NOMO-1 treated with dmso at 0.1 percent for 144 hours (cell line): ENCODE measurements at regions not wholly inside any gene's neighbourhood (a gene's known extent, or its start where the extent isn't known, plus 50 kb on each side); places are given as distances from the start of the nearest gene placed in this dataset.
"Not testable (repeated sequence)": the region's sequence is repeated elsewhere in the genome, so short reads cannot be mapped to it uniquely, and the experiment has no call there.

Experiments used
- DNase-seq: peaks from one replicate; lab custom pipeline; 2025; ENCODE audit not compliant: unreplicated experiment; lab: John Stamatoyannopoulos, UW

- peak; percentile 26 for DNase-seq
These were observed 324.2 kb downstream of the AEBP2 start for GRCh38 chr12:19763488-19763887.

GRCh38 chr12:19764408-19764807 lies 325.1 kb downstream of the AEBP2 start:
- DNase-seq: no peak

GRCh38 chr12:19771858-19772257 lies 332.6 kb downstream of the AEBP2 start:
- no peak for DNase-seq

GRCh38 chr12:19772776-19773175 lies 333.5 kb downstream of the AEBP2 start:
- DNase-seq: no peak

DNA sequence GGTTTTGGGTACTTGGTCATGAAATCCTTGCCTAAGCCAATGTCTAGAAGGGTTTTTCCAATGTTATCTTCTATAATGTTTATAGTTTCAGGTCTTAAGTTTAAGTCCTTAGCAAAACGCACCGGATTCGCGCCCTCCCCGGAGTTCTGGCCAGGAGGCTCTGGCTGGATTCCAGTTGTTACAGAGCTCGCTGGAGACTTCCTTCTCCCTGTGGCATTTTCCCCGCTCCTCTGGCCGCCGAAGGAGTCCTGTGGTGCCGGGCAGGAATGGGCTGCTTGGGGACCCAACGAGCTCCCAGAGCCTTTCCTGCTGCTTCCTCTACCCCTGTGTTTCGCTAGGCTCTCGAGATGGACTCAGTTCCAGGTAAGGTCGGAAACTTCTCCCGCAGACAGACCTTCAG lies 335.9 kb downstream of the AEBP2 start:
- DNase-seq: no peak

- DNase-seq: not testable (repeated sequence)
These were observed 336.7 kb downstream of the AEBP2 start for GRCh38 chr12:19775976-19776375.

DNA sequence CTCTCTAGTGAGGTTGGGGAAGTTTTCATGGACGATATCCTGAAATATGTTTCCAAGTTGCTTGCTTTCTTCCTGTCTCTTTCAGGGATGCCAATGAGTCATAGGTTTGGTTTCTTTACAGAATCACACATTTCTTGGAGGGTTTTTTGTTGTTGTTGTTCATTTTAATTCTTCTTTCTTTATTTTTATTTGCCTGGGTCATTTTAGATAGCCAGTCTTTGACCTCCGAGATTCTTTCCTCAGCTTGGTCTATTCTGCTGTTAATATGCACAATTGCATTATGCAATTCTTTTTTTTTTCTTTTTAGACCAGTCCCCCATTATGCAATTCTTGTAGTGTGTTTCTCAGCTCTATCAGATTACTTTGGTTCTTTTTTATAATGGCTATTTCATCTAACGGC lies 338.9 kb downstream of the AEBP2 start:
- no peak for DNase-seq

DNA sequence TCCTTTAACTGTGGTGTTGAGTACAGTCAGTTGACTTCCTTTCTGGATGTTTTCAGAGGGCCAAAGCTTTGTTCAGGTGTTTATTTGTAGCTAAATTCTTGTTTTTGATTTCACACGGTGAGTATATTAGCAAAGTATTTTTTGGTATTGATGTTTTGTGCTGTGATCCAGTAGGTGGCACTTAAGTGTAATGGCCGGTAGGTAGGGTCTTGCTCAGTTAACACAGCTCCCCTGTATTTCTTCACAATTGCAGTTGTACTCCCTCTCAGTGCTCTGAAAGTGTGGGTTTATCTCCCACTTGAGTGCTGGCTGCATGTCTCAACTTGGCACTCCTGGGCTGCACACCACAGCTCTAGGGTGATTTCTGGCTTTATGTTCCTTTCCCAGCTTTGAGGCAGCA lies 339.5 kb downstream of the AEBP2 start:
- no peak for DNase-seq

DNA sequence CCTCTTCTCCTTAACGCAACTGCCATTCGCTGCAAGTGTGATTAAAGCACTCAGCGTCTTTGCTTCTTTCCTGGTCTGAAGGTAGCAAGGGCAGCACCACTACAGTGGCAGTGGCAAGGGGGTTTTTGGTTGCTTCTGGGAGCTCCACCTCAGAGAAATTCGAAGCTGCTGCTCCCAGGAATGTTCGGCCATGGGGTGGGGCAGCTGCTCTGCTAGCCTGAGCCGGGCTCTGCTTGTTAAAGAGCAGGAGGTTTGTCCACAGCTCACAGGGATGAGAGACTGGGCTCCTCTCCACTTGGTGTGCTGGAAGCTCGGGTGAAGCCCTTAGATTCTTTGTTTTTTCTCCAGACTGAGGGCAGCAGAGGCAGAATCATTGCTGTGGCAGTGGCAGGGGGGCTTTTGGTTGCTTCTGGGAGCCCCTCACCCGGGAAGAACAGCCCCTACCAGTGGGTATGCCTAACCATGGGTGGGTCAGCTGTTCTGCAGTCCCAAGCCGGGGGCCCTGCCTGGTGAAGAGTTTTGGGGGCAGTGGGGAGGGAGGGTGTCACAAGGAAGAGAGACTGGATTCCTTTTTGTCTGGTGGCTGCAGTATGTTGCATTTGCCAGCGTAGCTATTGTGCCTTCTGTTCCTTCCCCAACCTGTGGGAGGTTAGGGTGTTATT lies 340.2 kb downstream of the AEBP2 start:
- no peak for DNase-seq

- DNase-seq: no peak
These were observed 341.2 kb downstream of the AEBP2 start for GRCh38 chr12:19780460-19780859.

DNA sequence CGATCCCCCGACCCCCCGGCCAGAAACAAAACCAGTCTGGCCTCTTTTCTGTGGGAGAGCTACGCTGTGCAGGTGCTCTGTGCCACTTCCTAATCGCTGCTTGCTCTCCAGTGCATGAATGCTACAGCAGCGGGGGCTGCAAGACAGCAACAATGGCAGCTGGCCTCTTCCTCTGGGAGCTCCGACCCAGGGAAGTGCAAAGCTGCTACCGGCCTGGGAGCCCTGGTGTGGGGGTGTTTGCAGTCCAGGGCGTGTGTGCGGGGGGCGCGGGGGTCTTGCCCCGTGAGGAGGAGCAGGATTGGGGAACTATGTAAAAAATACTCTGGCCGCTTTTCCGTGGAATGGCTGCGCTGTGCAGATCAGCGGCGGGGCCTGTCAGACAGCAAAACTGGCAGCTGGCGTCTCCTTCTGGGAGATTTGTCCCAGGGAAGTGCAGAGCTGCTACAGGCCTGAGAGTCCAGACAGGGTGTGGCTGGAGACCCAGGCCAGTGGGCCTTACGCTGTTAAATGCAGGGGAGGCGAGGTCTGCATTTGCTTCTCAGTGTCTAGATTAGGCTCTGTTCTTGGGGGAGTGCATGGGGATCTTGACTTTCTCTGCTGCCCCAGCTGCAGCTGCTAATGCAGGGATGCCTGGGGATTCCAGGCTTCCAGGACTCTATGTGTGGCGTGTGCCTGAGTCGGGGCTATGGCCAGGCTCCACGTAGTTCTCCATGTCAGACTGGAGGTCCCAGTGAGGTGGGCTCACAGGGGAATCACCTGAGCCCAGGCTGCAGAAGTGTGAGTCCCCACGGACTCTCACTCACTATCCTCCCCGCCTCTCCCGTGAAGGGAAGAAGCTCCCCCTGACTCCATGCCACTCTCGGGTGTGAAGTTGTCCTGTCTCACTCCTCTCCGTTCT lies 344.5 kb downstream of the AEBP2 start:
- no peak for DNase-seq

- DNase-seq: no peak
These were observed 352.7 kb downstream of the AEBP2 start for GRCh38 chr12:19792028-19792427.

GRCh38 chr12:19794116-19794515 lies 354.8 kb downstream of the AEBP2 start:
- no peak for DNase-seq

GRCh38 chr12:19799216-19799615 lies 359.9 kb downstream of the AEBP2 start:
- no peak for DNase-seq

GRCh38 chr12:19799895-19800602 lies 360.8 kb downstream of the AEBP2 start:
- no peak for DNase-seq

- DNase-seq: no peak
These were observed 361.6 kb downstream of the AEBP2 start for GRCh38 chr12:19800884-19801283.

GRCh38 chr12:19801941-19802340 lies 362.6 kb downstream of the AEBP2 start:
- no peak for DNase-seq

DNA sequence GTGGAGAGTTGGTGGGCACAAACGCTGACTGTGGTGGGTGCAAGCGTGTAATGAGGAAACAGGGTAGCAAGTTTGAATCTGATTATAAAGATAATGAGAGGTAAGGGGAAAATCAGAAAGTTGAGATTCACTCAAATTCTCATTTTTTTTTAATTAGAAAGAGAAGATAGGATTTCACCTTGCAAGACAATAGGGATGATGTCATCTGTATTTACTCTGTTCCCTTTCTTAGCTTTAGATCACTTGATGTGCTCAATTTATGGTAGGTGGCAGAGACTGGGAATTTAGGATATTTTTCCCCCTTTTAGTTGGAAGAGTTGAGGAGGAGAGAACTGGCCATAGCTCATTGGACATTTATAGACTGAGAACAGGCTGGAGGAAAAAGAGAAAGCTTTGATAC lies 363.6 kb downstream of the AEBP2 start:
- no peak for DNase-seq

DNA sequence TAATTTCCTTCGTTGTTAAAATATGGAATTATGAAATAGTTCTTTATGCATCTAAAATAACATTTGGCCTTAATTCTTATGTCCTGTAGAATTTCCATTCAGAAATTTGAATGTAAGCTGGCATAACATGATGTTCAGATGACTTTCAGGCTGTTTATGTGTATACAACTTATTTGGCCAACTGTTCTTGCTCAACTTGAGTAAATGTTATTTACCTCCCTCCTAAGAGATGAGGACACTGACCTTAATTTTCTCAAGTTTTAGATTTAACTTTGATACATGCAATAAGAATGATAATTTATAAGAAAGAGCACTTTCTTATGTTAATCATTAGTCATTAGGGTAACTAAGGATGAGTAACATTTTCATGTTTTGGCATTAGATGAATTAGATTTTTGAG lies 365.4 kb downstream of the AEBP2 start:
- no peak for DNase-seq

GRCh38 chr12:19808371-19808770 lies 369.1 kb downstream of the AEBP2 start:
- no peak for DNase-seq

DNA sequence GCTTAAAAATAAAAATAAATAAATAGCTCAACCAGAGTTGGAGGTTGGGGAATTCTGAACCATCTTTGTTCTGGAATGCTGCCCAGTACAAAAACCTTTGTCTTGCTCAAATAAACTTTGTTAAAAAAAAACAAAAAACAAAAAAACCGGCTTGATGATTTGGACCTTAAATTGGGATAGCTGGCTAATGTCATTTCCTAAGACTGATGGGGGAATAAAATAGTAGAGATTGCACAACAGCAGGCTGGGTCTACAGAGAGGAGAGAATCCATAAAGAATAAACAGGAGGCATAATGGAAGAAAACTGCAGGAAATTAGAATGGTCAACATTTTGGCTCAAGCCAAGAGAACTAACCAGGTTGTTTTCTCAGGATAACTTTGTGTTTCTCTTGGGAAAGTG lies 370.9 kb downstream of the AEBP2 start:
- no peak for DNase-seq

DNA sequence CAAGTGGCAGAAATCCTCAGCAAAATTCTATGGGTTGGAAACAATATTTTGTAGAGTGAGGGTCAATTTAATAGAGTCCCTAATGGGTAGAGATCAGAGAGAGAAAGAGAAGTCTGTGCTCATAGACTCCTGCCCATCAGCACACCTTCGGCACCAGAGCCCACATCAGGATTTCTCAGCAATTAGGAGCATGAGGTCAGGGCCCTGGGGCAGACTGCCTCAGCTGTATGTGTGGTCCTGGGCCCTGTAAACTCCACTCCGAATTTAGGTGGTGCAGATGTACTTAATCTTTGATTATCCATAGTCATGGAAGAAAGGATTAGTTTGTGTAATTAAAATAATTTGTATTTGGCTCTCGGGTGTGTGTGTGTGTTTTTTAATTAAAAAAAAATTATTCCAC lies 372.6 kb downstream of the AEBP2 start:
- DNase-seq: no peak
